Neural cell (in vitro differentiated cells): ENCODE measurements at regions not wholly inside any gene's neighbourhood (a gene's known extent, or its start where the extent isn't known, plus 50 kb on each side); places are given as distances from the start of the nearest gene placed in this dataset.

Experiments used
- H2AFZ ChIP-seq: fragments of 200-600, 300-800 bp; sonication (generic), shearing (Covaris generic); 2 replicates; pipeline ENCODE4 v1.6.0; 2014; ENCODE audit warnings: low read depth, mild to moderate bottlenecking, antibody characterized with exemption, low read length, moderate library complexity
- H3F3A ChIP-seq: fragments of 200-600 bp; shearing (Covaris generic); 2 replicates; pipeline ENCODE4 v1.6.1; 2016; ENCODE audit warnings: mild to moderate bottlenecking, moderate library complexity, mixed read lengths, antibody characterized with exemption, low read length; ENCODE audit not compliant: insufficient read depth, poor library complexity, severe bottlenecking
- H3K27ac ChIP-seq: fragments of 200-600, 300-800 bp; sonication (generic), shearing (Covaris generic); 2 replicates; pipeline ENCODE4 v1.5.1; 2014; ENCODE audit warnings: mild to moderate bottlenecking, low read length, moderate library complexity
- H3K27me3 ChIP-seq: fragments of 300-800, 200-600 bp; sonication (generic), shearing (Covaris generic); 2 replicates; pipeline ENCODE4 v1.6.0; 2014; ENCODE audit warnings: mild to moderate bottlenecking, low read depth, low read length, moderate library complexity; ENCODE audit not compliant: insufficient read depth
- H3K36me3 ChIP-seq: fragments of 300-800, 200-600 bp; sonication (generic), shearing (Covaris generic); 2 replicates; pipeline ENCODE4 v1.5.1; 2014; ENCODE audit warnings: mild to moderate bottlenecking, antibody characterized with exemption, low read length, moderate library complexity; ENCODE audit not compliant: insufficient read depth
- H3K4me2 ChIP-seq: fragments of 300-800, 200-600 bp; sonication (generic), shearing (Covaris generic); 2 replicates; pipeline ENCODE4 v1.6.0; 2014; ENCODE audit warnings: mild to moderate bottlenecking, low read length
- H3K4me3 ChIP-seq: fragments of 300-800, 200-600 bp; sonication (generic), shearing (Covaris generic); 2 replicates; pipeline ENCODE4 v1.5.1; 2014; ENCODE audit warnings: mild to moderate bottlenecking, low read length, moderate library complexity
- H3K79me2 ChIP-seq: fragments of 200-600 bp; shearing (Covaris generic); replicated peaks from 2 replicates; pipeline ENCODE4 v1.6.0; 2014; ENCODE audit warnings: mild to moderate bottlenecking, low read length, moderate library complexity; ENCODE audit not compliant: insufficient read depth
- H3K9ac ChIP-seq: fragments of 300-800, 200-600 bp; sonication (generic), shearing (Covaris generic); 2 replicates; pipeline ENCODE4 v1.6.1; 2016; ENCODE audit warnings: mild to moderate bottlenecking, low read length, mixed read lengths
- H3K9me2 ChIP-seq: fragments of 200-600 bp; shearing (Covaris generic); 2 replicates; pipeline ENCODE4 v1.6.1; 2016; ENCODE audit warnings: mild to moderate bottlenecking, low read length, mixed read lengths; ENCODE audit not compliant: insufficient read depth
- H3K9me3 ChIP-seq: fragments of 200-600, 300-800 bp; sonication (generic), shearing (Covaris generic); 2 replicates; pipeline ENCODE4 v1.6.1; 2016; ENCODE audit warnings: mild to moderate bottlenecking, mixed run types, low read length, moderate library complexity, mixed read lengths
- H4K20me1 ChIP-seq: fragments of 200-600 bp; shearing (Covaris generic); 2 replicates; pipeline ENCODE4 v1.6.1; 2016; ENCODE audit warnings: mild to moderate bottlenecking, mixed run types; ENCODE audit not compliant: insufficient read depth
- EP300 ChIP-seq: fragments of 450-650 bp; conservative IDR thresholded peaks from 2 replicates; pipeline ENCODE4 v1.6.1; 2014; ENCODE audit warnings: antibody characterized with exemption, mild to moderate bottlenecking, moderate library complexity; ENCODE audit not compliant: poor library complexity, severe bottlenecking
- EZH2 ChIP-seq: fragments of 200-600, 300-800 bp; shearing (Covaris generic), sonication (generic); IDR thresholded peaks from 2 replicates; pipeline ENCODE4 v1.6.1; 2014; ENCODE audit warnings: antibody characterized with exemption, low read length, borderline replicate concordance, mild to moderate bottlenecking; ENCODE audit not compliant: insufficient read depth, poor library complexity, severe bottlenecking
- MXI1 ChIP-seq: fragments of 450-650 bp; conservative IDR thresholded peaks from 2 replicates; pipeline ENCODE4 v1.6.1; 2014; ENCODE audit warnings: antibody characterized with exemption, mild to moderate bottlenecking; ENCODE audit not compliant: poor library complexity, severe bottlenecking
- POLR2AphosphoS5 ChIP-seq: IDR thresholded peaks from 2 replicates; pipeline ENCODE4 v1.6.1; 2012
- RAD21 ChIP-seq: fragments of 450-650 bp; conservative IDR thresholded peaks from 2 replicates; pipeline ENCODE4 v1.6.1; 2014; ENCODE audit warnings: antibody characterized with exemption, mild to moderate bottlenecking, moderate library complexity
- REST ChIP-seq: IDR thresholded peaks from 2 replicates; pipeline ENCODE4 v1.6.1; 2012; ENCODE audit warnings: borderline replicate concordance
- SMC3 ChIP-seq: fragments of 450-650 bp; conservative IDR thresholded peaks from 2 replicates; pipeline ENCODE4 v1.6.1; 2014; ENCODE audit warnings: antibody characterized with exemption, mild to moderate bottlenecking, moderate library complexity; ENCODE audit not compliant: poor library complexity
- TAF1 ChIP-seq: IDR thresholded peaks from 2 replicates; pipeline ENCODE4 v1.6.1; 2012; ENCODE audit warnings: low read depth
- TF ChIP-seq, protein P1 (sequence below): fragments of 450-650 bp; IDR thresholded peaks from 2 replicates; pipeline ENCODE4 v1.5.1; 2014; ENCODE audit warnings: antibody characterized with exemption, mild to moderate bottlenecking, moderate library complexity; ENCODE audit not compliant: poor library complexity, severe bottlenecking

GRCh38 chr4:135485371-135485770 is 1283.8 kb upstream of the PABPC4L start:
- no peaks in the 10 kb centered on the region for H3K9me3 ChIP-seq
- TF ChIP-seq MXI1 (no peak), RAD21 (no peak), EP300 (no peak), SMC3 (no peak), EZH2 (no peak), POLR2AphosphoS5 (no peak), TAF1 (no peak)
- TF ChIP-seq, protein P1, sequence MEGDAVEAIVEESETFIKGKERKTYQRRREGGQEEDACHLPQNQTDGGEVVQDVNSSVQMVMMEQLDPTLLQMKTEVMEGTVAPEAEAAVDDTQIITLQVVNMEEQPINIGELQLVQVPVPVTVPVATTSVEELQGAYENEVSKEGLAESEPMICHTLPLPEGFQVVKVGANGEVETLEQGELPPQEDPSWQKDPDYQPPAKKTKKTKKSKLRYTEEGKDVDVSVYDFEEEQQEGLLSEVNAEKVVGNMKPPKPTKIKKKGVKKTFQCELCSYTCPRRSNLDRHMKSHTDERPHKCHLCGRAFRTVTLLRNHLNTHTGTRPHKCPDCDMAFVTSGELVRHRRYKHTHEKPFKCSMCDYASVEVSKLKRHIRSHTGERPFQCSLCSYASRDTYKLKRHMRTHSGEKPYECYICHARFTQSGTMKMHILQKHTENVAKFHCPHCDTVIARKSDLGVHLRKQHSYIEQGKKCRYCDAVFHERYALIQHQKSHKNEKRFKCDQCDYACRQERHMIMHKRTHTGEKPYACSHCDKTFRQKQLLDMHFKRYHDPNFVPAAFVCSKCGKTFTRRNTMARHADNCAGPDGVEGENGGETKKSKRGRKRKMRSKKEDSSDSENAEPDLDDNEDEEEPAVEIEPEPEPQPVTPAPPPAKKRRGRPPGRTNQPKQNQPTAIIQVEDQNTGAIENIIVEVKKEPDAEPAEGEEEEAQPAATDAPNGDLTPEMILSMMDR = no peak
- H3F3A ChIP-seq = no peaks in the 10 kb centered on the region
- H3K4me3 ChIP-seq = no peak overlapping the region
- no peaks in the 10 kb centered on the region for H3K27me3 ChIP-seq
- no peak overlapping the region for H3K27ac ChIP-seq
- H2AFZ ChIP-seq = no peak overlapping the region
- no peaks in the 10 kb centered on the region for H4K20me1 ChIP-seq
- H3K9me2 ChIP-seq = no peaks in the 10 kb centered on the region
- no peak overlapping the region for H3K4me2 ChIP-seq
- no peaks in the 10 kb centered on the region for H3K36me3 ChIP-seq
- no peak overlapping the region for H3K9ac ChIP-seq
- H3K79me2 ChIP-seq = no peaks in the 10 kb centered on the region

DNA sequence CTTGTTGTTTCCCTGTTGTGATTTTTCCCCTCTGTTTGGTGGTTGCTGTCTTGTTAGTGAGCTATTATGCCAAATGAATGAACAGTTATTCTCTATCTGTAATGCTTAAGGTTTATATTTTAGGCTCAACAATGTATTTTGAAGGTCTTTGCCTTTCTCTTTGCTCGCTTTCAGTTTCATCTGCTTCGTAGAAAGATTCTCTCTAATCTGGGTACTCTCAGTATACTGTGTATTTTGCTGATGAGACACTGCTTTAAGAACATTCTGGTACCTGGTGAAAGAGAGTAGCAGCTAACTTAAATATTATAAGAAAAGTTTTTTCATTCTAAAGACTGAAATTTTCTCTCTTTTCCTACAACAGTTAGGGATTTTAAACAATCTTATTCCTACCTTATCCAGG is 1274.7 kb upstream of the PABPC4L start:
- Histone ChIP-seq H3K4me2 (no peak overlapping the region), H3K9ac (no peak overlapping the region), H2AFZ (no peak overlapping the region), H3K27me3 (no peaks in the 10 kb centered on the region), H3K9me2 (no peaks in the 10 kb centered on the region), H4K20me1 (no peaks in the 10 kb centered on the region), H3K79me2 (no peaks in the 10 kb centered on the region), H3K36me3 (no peaks in the 10 kb centered on the region), H3K4me3 (no peak overlapping the region), H3K9me3 (no peaks in the 10 kb centered on the region), H3F3A (no peaks in the 10 kb centered on the region), H3K27ac (no peak overlapping the region)
- TF ChIP-seq REST (no peak), SMC3 (no peak), MXI1 (no peak), TAF1 (no peak), EP300 (no peak), RAD21 (no peak), EZH2 (no peak)
- TF ChIP-seq, protein P1 = no peak
